GM18519 (cell line): ENCODE measurements at regions not wholly inside any gene's neighbourhood (a gene's known extent, or its start where the extent isn't known, plus 50 kb on each side); places are given as distances from the start of the nearest gene placed in this dataset.

Experiments
- ATAC-seq: cut with Tn5 transposase; IDR thresholded peaks from one replicate; pipeline ENCODE4 v1.9.1; 2021; ENCODE audit warnings: mild to moderate bottlenecking, moderate library complexity; ENCODE audit not compliant: unreplicated experiment, low FRiP score

GRCh38 chr17:77480509-77481215, 339.9 kb downstream of the SEC14L1 start:
- no peak for ATAC-seq

GRCh38 chr17:77481476-77482374, 341.0 kb downstream of the SEC14L1 start:
- no peak for ATAC-seq

GRCh38 chr17:77482375-77483127, 341.8 kb downstream of the SEC14L1 start:
- no peak for ATAC-seq

- ATAC-seq, result no peak
These were observed 342.4 kb downstream of the SEC14L1 start for GRCh38 chr17:77483128-77483598.

- ATAC-seq, result no peak
These were observed 343.3 kb downstream of the SEC14L1 start for GRCh38 chr17:77484111-77484510.

GRCh38 chr17:77485089-77485833, 344.5 kb downstream of the SEC14L1 start:
- ATAC-seq, result no peak

- no peak for ATAC-seq
These were observed 346.5 kb downstream of the SEC14L1 start for GRCh38 chr17:77487211-77487629.

GRCh38 chr17:77487677-77488530, 347.1 kb downstream of the SEC14L1 start:
- no peak for ATAC-seq

- no peak for ATAC-seq
These were observed 347.9 kb downstream of the SEC14L1 start for GRCh38 chr17:77488531-77489238.

- ATAC-seq, result no peak
These were observed 348.6 kb downstream of the SEC14L1 start for GRCh38 chr17:77489239-77489892.

GRCh38 chr17:77489893-77490255, 349.1 kb downstream of the SEC14L1 start:
- no peak for ATAC-seq

GRCh38 chr17:77490361-77491183, 349.8 kb downstream of the SEC14L1 start:
- ATAC-seq, result no peak

GRCh38 chr17:77491921-77492445, 351.2 kb downstream of the SEC14L1 start:
- no peak for ATAC-seq

GRCh38 chr17:77492446-77493237, 351.9 kb downstream of the SEC14L1 start:
- ATAC-seq, result no peak

GRCh38 chr17:77493238-77493820, 352.6 kb downstream of the SEC14L1 start:
- no peak for ATAC-seq
